Nephron (organoid): ENCODE measurements at regions not wholly inside any gene's neighbourhood (a gene's known extent, or its start where the extent isn't known, plus 50 kb on each side); places are given as distances from the start of the nearest gene placed in this dataset.

Source experiments
- H3K27ac Mint-ChIP-seq, 3 experiments: 2 replicates each; pipeline ENCODE4 v1.8.0; 2020; ENCODE audit warnings: mixed read lengths in 3 of 3, mild to moderate bottlenecking in 2 of 3, moderate library complexity in 1 of 3
- H3K27me3 Mint-ChIP-seq: 2 replicates; pipeline ENCODE4 v1.8.0; 2021; ENCODE audit warnings: low read depth, mild to moderate bottlenecking, moderate library complexity, mixed read lengths
- H3K36me3 Mint-ChIP-seq: 2 replicates; pipeline ENCODE4 v1.8.0; 2020; ENCODE audit warnings: low read depth, mixed read lengths
- H3K4me1 Mint-ChIP-seq: 2 replicates; pipeline ENCODE4 v1.8.0; 2020; ENCODE audit warnings: mixed read lengths
- H3K4me3 Mint-ChIP-seq, 3 experiments: 2 replicates each; pipeline ENCODE4 v1.8.0; 2020; ENCODE audit warnings: mild to moderate bottlenecking in 3 of 3, mixed read lengths in 3 of 3, moderate library complexity in 2 of 3
- H3K9me3 Mint-ChIP-seq: 2 replicates; pipeline ENCODE4 v1.8.0; 2020; ENCODE audit warnings: mixed read lengths
- CTCF ChIP-seq, 3 experiments: fragments of 200-600 bp; sonication (generic); IDR thresholded peaks; one replicate each; pipeline ENCODE4 v1.5.0; 2021; ENCODE audit warnings: antibody characterized with exemption in 3 of 3; ENCODE audit not compliant: unreplicated experiment in 3 of 3

GRCh38 chr1:56436912-56437417 lies 142.4 kb downstream of the PLPP3 start:
- Mint-ChIP-seq H3K36me3 (no peaks in the 10 kb centered on the region), H3K9me3 (no peaks in the 10 kb centered on the region), H3K27me3 (no peaks in the 10 kb centered on the region), H3K4me1 (peaks cover 62% of the 10 kb centered on the region), H3K27ac (peak overlapping the region; percentile 69 to 92 (median 84)), H3K4me3 (no peak overlapping the region)
- no peak for TF ChIP-seq CTCF (IDR thresholded peaks at IDR 0.05; ENCODE audit: unreplicated experiment in 3 of 3)

GRCh38 chr1:56436296-56436695 lies 143.1 kb downstream of the PLPP3 start:
- no peaks in the 10 kb centered on the region for H3K27me3 Mint-ChIP-seq
- no peak for TF ChIP-seq CTCF (IDR thresholded peaks at IDR 0.05; ENCODE audit: unreplicated experiment in 3 of 3)
- H3K27ac Mint-ChIP-seq, result peak overlapping the region; percentile 69 to 92 (median 84)
- H3K9me3 Mint-ChIP-seq, result no peaks in the 10 kb centered on the region
- peak overlapping the region in 1 of 3 experiments; percentile 11 for H3K4me3 Mint-ChIP-seq
- no peaks in the 10 kb centered on the region for H3K36me3 Mint-ChIP-seq
- H3K4me1 Mint-ChIP-seq, result peaks cover 69% of the 10 kb centered on the region

- Mint-ChIP-seq H3K27ac (peak overlapping the region; percentile 69 to 92 (median 84)), H3K27me3 (no peaks in the 10 kb centered on the region), H3K4me1 (peaks cover 70% of the 10 kb centered on the region)
These were observed 143.7 kb downstream of the PLPP3 start for GRCh38 chr1:56435434-56436262.

GRCh38 chr1:56434740-56435139 lies 144.6 kb downstream of the PLPP3 start:
- Mint-ChIP-seq H3K27ac (peak overlapping the region; percentile 69 to 92 (median 84)), H3K4me1 (peaks cover 70% of the 10 kb centered on the region), H3K4me3 (peak overlapping the region in 1 of 3 experiments; percentile 11), H3K36me3 (no peaks in the 10 kb centered on the region), H3K27me3 (no peaks in the 10 kb centered on the region), H3K9me3 (no peaks in the 10 kb centered on the region)
- TF ChIP-seq CTCF (IDR thresholded peaks at IDR 0.05; ENCODE audit: unreplicated experiment in 3 of 3), result peak; percentile 14 to 26 (median 19)

More at GRCh38 chr1:56435434-56436262, 143.7 kb downstream of the PLPP3 start:
- H3K9me3 Mint-ChIP-seq, result no peaks in the 10 kb centered on the region
- no peaks in the 10 kb centered on the region for H3K36me3 Mint-ChIP-seq
- no peak for TF ChIP-seq CTCF (IDR thresholded peaks at IDR 0.05; ENCODE audit: unreplicated experiment in 3 of 3)
- peak overlapping the region in 1 of 3 experiments; percentile 19 for H3K4me3 Mint-ChIP-seq

GRCh38 chr1:56434025-56434424 lies 145.3 kb downstream of the PLPP3 start:
- Mint-ChIP-seq H3K4me1 (peaks cover 70% of the 10 kb centered on the region), H3K27ac (peak overlapping the region; percentile 69 to 88 (median 84)), H3K4me3 (no peak overlapping the region), H3K27me3 (no peaks in the 10 kb centered on the region), H3K9me3 (no peaks in the 10 kb centered on the region), H3K36me3 (no peaks in the 10 kb centered on the region)
- TF ChIP-seq CTCF (IDR thresholded peaks at IDR 0.05; ENCODE audit: unreplicated experiment in 3 of 3), result no peak
